Fibroblast of skin of left quadriceps (primary cell): ENCODE measurements at regions not wholly inside any gene's neighbourhood (a gene's known extent, or its start where the extent isn't known, plus 50 kb on each side); places are given as distances from the start of the nearest gene placed in this dataset.
"Not testable (repeated sequence)": the region's sequence is repeated elsewhere in the genome, so short reads cannot be mapped to it uniquely, and the experiment has no call there.

Source experiments
- DNase-seq, 2 experiments: peaks; one replicate each; pipeline ENCODE4 v3.0.0-alpha.2; 2013; ENCODE audit warnings: low read depth in 2 of 2

DNA sequence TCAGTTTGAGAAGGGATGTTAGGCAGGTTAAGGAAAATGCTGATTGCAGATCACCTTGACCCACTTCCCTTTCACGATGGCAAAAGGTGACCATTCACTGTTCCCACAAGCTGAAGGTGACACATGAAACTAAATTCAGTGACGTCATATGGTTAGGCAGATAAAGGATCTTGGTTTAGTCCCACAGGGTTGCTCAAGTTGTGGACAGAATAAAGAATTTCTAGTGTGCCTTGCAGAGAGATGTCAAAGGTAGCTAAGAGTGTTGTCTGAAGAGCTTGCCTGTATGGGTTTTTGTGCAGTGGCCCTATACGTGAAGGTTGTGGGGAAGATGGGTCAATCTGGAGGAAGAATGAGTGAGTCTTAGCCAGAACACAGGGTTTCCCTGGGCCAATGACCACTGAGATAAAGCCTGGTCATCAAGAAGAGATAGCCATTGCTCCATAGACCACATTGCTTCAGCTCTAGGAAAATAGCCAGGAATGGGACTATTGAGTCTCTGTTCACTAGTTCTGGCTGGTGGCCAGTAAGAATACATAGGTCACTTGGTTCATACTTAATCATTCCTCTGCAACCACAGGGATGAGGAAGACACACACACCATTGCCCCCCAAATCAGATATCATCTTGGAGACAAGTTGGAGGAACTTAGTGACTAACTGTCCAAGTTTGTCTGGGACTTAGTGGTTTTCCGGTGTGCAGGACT, 148.5 kb upstream of the ATXN1 start:
- peak; percentile 63 to 66 for DNase-seq

DNA sequence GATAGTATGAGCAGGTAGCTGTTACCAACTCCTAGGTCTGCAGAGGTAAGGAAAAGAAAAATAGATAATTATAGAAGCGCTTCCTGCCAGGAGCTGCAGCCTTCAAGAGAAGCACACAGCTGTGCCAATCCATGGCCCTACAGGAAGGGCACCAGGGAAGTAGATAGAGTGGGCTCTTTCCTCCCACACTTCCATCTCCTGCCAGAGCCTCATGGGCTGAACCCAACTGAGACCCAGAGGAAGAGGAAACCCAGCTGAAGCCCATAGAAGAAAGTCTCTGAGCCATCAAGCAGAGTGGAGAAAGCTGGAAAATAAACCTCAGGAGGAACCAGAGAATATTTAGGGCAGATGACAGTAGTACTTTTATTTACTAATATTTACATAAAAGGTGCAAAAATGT, 146.7 kb upstream of the ATXN1 start:
- no peak for DNase-seq

DNA sequence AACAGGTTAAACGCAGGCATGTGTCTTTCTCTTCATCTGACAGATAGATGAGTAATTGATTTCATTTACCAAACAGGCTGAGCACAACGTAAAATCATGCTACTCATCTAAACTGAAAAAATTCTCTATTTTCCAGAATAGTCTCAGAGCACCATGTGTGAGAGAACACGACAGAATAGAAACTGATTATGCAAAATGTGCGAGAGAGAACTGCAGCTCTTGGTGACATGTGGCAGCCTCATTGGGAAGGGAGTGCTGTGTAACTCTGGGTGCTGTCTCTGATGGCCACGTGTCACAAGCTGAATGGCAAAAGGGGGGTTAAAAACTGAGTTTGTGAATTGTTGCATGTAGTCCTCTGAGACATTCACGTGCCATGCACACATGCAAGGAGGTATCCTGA, 143.7 kb upstream of the ATXN1 start:
- DNase-seq, result no peak

DNA sequence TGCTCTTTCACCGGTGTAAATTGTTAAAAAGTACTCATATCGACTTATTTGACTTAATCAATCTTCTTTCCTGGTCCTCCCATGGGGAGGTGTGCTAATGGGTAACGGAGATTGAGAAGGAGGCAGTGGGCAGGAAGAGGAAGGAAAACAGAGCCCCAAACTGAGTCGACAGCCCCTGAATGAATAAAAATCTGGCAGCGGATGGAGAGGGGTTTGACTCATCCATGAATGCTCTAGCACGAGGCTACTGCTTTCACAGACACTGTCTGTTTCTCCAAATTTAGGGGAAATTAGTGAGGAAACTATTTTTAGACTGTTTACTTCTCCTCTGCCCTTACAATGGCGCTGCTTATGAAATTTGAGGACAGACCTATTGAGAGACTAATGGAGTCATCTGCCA, 142.2 kb upstream of the ATXN1 start:
- DNase-seq, result peak; percentile 38 to 44

DNA sequence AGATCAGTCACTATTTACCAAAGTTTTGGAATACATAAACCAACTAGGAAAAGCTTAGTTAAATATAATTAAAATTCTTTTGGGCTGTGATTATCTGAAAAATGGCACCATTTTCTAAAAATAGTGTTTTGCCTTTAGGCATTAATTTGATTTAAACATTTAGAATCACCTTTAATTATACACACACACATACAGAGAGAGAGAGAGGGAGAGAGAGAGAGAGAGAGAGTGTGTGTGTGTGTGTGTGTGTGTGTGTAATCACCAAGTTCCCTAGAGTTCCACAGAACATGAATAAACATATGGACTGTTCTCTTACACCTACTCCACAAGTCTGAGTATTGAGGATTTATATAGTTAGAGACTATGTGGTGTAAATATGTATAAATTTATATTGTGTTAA, 141.2 kb upstream of the ATXN1 start:
- DNase-seq, result no peak

DNA sequence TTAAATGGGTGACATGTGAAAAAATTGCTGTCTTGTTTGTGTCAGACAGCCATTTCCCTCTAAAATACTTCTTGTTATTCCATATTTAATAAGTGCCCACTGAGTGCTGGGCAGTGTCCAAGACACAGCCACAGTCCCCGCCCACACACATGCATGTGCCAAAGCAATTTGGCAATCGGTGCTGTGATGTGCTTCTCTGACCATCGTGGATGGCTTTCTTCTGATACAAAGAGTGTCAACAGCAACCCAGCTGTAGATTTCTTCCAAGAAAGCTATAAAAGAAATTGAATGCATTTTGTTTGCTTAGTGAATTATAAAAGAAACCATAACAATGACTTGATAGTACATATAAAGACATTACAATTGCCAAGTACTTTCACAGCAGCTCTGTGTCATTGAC, 140.5 kb upstream of the ATXN1 start:
- peak; percentile 15 to 16 for DNase-seq

DNA sequence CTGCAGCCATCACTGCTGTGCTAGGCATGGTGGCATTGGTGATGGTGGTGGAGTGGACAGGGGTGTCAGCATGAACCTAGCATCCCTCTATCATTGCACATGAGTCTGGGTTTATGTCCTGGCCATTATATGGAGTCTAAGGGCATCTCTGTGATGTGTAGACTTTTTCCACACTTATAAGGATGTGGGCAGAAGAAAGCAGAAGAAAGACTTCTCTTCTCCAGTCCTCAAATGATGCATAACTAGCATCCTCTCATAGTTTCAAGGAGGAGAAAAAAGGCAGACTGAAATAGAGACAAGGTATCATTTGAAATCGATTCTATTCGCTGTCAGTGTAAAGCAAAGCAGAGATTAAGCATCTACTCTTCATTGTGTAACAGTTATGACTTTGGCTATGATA, 140.0 kb upstream of the ATXN1 start:
- DNase-seq, result no peak

DNA sequence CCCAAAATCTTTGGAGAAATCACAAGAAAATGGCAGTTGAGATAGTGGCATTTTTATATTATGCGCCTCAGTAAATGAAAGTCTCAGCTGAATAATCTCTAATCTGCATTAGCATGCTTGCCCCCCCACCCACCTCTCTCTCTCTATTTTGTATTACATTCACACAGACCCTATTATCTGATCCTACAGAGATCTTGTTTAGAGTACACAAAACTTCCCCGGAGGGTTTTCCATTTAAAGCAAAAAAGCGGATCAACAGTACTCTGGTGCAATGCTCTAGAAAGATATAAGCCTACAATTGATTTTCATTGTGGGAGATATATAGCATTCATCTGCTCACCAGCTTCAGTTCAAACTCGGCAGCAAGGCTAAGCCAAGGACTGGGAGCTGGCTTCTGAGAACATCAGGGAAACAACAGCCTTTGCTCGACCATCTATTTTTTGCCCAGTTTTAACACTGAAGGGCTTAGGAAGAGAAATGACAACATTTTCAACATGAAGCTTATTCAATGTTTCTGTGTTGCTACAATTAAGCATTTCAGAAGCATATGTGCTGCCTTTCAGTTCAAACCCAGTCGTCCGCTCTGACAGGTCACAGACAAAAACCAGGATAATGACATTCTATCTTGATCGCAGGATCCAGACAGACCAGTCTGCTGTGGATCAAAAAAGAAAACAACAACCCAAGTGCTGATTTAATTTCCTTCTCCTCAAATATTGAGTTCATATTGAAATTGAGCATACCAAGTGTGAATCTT, 137.6 kb upstream of the ATXN1 start:
- DNase-seq, result no peak

DNA sequence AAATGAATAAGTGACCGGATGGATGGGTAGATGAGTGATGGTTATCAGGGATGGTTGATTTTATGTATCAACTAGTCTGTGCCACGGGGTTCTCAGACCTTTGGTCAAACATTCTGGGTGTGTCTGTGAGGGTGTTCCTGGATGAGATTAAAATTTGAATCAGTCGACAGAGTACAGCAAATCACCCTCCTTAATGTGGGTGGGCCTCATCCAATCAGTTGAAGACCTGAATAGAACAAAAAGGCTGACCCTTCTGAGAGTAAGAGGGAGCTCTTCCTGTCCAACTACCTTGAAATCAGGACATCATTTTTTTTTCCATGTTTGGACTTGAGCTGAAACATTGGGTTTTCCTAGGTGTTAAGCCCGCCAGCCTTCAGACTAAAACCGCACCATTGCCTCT, 136.4 kb upstream of the ATXN1 start:
- no peak for DNase-seq

DNA sequence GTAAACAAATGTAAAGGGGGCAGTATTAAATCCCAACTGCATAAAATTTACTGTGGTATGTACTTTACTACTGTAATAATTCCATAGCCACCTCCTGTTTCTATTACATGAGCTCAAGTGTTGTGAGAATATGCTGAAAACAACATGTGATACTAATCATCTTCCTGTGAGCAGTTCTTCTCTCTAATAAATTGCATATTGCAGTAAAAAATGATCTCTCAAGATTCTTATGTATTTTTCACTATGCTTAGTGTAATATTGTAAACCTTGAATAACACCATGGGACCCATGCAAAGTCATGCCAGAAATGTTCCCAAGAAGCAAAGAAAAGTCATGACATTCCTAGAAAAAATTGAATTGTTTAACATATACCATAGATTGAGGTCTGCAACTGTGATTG, 133.0 kb upstream of the ATXN1 start:
- peak; percentile 31 to 53 for DNase-seq

DNA sequence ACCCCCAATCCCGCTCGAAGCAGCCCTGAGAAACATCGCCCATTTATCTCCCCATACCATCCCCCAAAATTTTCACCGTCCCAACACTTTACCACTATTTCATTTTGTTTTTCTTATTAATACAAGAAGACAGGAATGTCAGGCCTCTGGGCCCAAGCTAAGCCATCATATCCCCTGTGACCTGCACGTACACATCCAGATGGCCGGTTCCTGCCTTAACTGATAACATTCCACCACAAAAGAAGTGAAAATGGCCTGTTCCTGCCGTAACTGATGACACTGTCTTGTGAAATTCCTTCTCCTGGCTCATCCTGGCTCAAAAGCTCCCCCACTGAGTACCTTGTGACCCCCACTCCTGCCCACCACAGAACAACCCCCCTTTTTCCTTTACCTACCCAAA, 129.8 kb upstream of the ATXN1 start:
- not testable (repeated sequence) for DNase-seq

DNA sequence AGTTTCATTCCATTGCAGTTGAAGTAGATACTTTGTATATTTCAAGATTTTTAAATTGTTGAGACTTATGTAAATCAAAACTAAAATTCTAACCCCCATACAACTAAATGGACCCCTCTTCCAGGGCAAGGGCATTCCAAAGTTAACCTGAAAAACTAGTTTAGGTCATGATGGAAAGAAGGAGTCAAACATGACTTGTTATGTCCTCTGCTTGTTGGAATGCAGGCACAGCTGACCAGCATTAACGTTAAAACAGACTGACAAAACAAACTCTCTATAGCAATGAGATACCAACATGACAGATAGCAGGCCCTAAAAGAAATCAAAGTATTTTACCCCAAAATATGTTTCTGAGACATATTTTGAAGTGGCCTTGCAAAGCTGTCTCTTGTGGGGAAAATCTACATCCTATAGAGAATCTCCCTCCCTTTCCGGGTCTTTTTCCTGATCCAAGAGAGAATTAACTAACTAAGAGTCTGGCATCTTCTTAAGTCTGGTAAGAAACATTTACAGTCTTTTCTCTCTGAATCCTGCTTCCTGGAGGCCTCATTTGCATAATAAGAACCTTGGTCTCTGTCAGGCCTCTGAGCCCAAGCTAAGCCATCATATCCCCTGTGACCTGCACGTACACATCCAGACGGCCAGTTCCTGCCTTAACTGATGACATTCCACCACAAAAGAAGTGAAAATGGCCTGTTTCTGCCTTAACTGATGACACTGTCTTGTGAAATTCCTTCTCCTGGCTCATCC, 124.3 kb upstream of the ATXN1 start:
- no peak for DNase-seq

DNA sequence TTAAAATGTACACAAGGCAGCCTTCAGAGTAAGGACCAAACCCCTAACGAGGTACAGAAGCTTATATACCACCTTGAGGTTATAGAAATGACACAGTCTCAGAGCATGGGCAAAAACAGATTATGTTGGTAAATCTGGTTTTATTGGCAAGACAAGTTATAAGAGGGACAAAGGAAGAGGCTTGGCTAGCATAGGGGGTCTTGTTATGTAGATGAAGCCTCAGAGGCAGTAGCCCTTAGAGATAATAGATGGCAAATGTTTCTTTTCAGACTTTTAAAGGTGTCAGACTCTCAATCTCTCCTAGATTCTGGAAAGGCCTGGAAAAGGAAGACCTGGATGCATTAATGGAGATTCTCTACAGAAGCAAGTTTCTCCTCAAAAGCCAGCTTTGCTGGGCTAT, 123.3 kb upstream of the ATXN1 start:
- DNase-seq, result no peak

DNA sequence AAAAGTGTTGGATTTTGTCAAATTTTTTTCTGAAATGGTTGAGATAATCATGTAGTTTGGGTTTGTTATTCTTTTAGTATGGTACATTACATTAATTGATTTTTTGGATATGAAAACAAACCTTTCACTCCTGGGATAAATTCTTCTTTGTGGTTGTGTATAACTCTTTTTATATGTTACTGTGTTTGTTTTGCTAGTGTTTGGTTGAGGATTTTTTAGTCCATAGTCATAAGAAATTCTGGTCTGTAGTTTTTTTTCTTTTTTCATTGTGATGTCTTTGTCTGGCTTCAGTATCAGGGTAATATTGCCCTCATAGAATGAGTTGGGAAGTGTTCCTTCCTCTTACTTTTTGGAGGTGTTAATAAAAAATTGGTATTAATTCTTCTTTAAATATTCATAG, 122.2 kb upstream of the ATXN1 start:
- DNase-seq, result no peak

DNA sequence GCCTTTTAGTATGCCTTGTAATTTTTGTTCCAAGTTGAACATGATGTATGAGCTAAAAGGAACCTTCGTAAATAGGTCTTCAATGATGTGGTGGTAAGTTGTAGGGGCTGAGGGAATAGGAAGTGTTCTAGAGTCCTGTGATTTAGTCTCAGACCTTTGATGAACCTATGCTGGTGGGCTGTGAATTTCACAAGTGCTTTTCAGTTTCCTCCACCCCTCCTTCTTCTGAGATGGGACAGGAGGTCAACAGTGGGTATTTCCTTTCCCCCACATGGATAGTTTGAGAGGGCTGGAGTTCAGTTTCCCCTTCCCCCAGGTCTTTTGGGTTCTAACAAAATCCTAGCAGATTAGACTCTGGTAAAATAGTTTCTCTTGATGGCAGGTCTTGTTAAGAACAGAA, 121.0 kb upstream of the ATXN1 start:
- no peak for DNase-seq

DNA sequence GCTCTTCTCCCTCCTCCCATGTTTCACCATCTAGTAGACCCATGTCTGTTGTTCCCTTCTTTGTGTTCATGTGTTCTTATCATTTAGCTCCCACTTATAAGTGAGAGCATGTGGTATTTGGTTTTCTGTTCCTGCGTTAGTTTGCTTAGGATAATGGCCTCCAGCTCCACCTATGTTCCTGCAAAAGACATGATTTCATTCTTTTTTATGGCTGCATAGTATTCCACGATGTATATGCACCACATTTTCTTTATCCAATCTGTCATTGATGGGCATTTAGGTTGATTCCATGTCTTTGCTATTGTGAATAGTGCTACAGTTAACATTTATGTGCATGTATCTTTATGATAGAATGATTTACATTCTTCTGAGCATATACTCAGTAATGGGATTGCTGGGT, 115.6 kb upstream of the ATXN1 start:
- not testable (repeated sequence) for DNase-seq

DNA sequence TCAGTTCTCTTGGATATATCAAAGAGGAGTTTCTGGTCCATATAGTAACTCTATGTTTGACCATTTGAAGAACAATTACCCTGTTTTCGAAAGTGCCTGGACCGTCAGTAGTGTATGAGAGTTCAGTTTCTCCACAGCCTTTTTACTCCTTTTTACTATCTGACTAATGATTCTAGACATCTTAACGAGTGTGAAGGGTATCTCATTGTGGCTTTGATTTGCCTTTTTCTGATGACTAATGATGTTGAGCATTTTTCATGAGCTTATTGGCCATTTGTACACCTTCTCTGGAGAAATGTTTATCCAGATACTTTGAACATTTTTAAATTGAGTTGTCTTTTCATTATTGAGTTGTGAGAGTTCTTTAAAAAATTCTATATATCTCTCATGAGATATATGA, 114.9 kb upstream of the ATXN1 start:
- no peak for DNase-seq

DNA sequence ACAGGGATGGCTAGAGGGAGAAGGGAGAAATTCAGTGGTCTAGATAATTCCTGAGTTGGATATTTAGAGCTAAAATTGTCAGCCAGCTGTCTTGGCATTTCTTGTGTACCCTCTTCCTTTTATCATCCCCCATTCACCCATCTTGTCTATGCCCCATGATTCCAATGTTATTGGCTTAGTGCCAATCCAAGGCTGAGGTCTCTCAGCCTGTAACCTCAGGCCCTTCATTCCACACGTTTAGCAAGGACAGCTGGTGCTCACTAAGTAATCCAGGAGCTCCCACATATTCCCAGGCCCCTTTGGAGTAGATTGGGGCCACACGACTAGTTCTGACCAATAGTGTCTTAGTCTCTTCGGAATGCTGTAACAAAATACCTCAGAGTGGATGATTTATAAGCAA, 112.4 kb upstream of the ATXN1 start:
- no peak for DNase-seq

DNA sequence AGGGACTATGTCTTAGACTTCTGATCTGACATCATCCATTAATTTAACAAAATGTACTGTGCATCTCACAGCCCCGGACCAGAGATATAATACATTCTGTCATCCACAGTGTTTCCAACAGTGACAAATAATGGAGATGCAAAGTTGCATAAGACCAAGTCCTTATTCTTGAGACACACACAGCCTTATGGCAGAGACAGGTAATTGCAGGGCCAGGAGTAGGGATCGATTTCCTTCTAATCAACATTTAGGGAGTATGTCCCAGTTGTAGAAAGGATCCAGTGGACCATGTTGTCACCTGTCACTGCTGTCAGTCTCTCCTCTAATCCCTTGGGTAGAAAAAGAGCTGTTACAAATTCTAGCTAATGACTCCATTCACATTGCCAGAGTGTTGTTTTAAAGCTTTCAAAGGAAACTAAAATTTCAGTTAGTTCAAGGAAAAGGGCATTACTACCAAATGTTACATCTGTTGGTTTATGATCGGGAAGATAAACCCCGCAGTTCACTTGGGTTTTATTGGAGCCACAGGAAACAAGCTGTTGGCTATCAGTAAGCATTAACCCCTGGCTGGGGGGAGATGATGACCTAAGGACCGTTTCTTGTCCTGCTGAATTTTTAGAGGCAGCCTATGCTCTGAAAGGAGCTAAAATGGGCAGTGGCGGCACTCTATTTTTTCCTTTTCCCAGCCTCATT, 111.4 kb upstream of the ATXN1 start:
- no peak for DNase-seq

DNA sequence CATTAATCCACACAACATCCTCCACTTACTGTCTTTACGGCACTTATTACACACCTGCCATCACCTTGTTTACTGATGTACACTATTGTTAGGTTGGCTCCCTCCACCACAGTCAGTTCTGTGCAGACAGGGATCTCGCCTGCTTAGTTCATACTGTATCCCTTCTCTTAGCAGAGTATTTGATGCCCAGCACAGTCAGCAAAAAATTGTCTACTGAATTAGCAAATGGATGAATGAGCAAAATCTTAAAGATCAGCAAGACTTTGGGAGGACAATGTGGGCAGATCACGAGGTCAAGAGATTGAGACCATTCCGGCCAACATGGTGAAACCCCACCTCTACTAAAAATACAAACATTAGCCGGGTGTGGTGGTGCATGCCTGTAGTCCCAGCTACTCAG, 109.8 kb upstream of the ATXN1 start:
- DNase-seq, result no peak

DNA sequence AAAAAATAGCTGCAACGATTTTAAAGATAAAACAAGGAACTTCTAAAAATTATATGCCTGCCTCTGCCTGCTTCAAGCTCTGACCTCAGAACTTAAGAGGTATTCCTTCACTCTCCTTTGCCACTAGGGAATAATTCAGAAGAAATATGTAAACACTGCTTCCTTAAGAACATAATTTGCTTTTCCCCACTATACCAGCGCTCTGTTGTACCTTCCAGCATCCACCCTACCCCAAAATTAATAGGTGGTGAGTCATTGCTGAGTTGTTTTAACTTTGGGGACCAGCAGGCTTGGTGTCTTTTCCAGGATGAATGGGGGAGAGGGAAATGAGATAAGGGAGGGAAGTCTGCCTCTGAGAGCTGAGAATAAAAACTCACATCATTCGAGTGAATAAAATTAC, 107.7 kb upstream of the ATXN1 start:
- peak in 1 of 2 experiments; percentile 6 for DNase-seq

DNA sequence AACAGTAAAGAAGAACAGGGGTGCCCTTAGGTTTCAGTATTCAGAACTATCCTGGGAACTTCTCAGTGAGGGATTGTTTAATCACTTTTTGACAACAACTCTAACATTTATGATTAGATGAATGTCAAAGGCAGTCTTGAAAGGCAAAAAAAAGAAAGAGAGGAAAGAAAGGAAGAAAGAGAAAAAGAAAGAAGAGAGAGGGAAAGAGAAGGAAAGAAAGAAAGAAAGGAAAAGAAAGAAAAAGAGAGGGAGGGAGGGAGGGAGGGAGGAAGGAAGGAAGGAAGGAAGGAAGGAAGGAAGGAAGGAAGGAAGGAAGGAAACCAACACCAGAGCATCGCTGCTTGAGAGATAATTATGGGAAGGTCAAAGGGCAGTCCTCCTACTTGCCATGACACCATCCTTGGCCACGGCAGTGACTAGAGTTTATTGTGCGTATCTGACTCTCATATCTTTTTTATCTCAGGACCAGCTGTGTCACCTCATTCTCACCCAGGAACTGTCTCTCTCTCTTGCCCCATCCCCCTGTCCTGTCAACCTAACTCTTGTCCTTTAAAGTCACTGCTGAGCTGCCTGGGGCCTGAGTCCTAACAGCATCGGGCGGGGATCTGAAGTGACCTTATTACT, 96.8 kb upstream of the ATXN1 start:
- no peak for DNase-seq
